Neural cell (in vitro differentiated cells): ENCODE measurements at regions not wholly inside any gene's neighbourhood (a gene's known extent, or its start where the extent isn't known, plus 50 kb on each side); places are given as distances from the start of the nearest gene placed in this dataset.

Experiments used
- H2AFZ ChIP-seq: fragments of 200-600, 300-800 bp; sonication (generic), shearing (Covaris generic); 2 replicates; pipeline ENCODE4 v1.6.0; 2014; ENCODE audit warnings: low read depth, mild to moderate bottlenecking, antibody characterized with exemption, low read length, moderate library complexity
- H3F3A ChIP-seq: fragments of 200-600 bp; shearing (Covaris generic); 2 replicates; pipeline ENCODE4 v1.6.1; 2016; ENCODE audit warnings: mild to moderate bottlenecking, moderate library complexity, mixed read lengths, antibody characterized with exemption, low read length; ENCODE audit not compliant: insufficient read depth, poor library complexity, severe bottlenecking
- H3K27ac ChIP-seq: fragments of 200-600, 300-800 bp; sonication (generic), shearing (Covaris generic); 2 replicates; pipeline ENCODE4 v1.5.1; 2014; ENCODE audit warnings: mild to moderate bottlenecking, low read length, moderate library complexity
- H3K27me3 ChIP-seq: fragments of 300-800, 200-600 bp; sonication (generic), shearing (Covaris generic); 2 replicates; pipeline ENCODE4 v1.6.0; 2014; ENCODE audit warnings: mild to moderate bottlenecking, low read depth, low read length, moderate library complexity; ENCODE audit not compliant: insufficient read depth
- H3K36me3 ChIP-seq: fragments of 300-800, 200-600 bp; sonication (generic), shearing (Covaris generic); 2 replicates; pipeline ENCODE4 v1.5.1; 2014; ENCODE audit warnings: mild to moderate bottlenecking, antibody characterized with exemption, low read length, moderate library complexity; ENCODE audit not compliant: insufficient read depth
- H3K4me2 ChIP-seq: fragments of 300-800, 200-600 bp; sonication (generic), shearing (Covaris generic); 2 replicates; pipeline ENCODE4 v1.6.0; 2014; ENCODE audit warnings: mild to moderate bottlenecking, low read length
- H3K4me3 ChIP-seq: fragments of 300-800, 200-600 bp; sonication (generic), shearing (Covaris generic); 2 replicates; pipeline ENCODE4 v1.5.1; 2014; ENCODE audit warnings: mild to moderate bottlenecking, low read length, moderate library complexity
- H3K79me2 ChIP-seq: fragments of 200-600 bp; shearing (Covaris generic); replicated peaks from 2 replicates; pipeline ENCODE4 v1.6.0; 2014; ENCODE audit warnings: mild to moderate bottlenecking, low read length, moderate library complexity; ENCODE audit not compliant: insufficient read depth
- H3K9ac ChIP-seq: fragments of 300-800, 200-600 bp; sonication (generic), shearing (Covaris generic); 2 replicates; pipeline ENCODE4 v1.6.1; 2016; ENCODE audit warnings: mild to moderate bottlenecking, low read length, mixed read lengths
- H3K9me2 ChIP-seq: fragments of 200-600 bp; shearing (Covaris generic); 2 replicates; pipeline ENCODE4 v1.6.1; 2016; ENCODE audit warnings: mild to moderate bottlenecking, low read length, mixed read lengths; ENCODE audit not compliant: insufficient read depth
- H3K9me3 ChIP-seq: fragments of 200-600, 300-800 bp; sonication (generic), shearing (Covaris generic); 2 replicates; pipeline ENCODE4 v1.6.1; 2016; ENCODE audit warnings: mild to moderate bottlenecking, mixed run types, low read length, moderate library complexity, mixed read lengths
- H4K20me1 ChIP-seq: fragments of 200-600 bp; shearing (Covaris generic); 2 replicates; pipeline ENCODE4 v1.6.1; 2016; ENCODE audit warnings: mild to moderate bottlenecking, mixed run types; ENCODE audit not compliant: insufficient read depth
- EP300 ChIP-seq: fragments of 450-650 bp; conservative IDR thresholded peaks from 2 replicates; pipeline ENCODE4 v1.6.1; 2014; ENCODE audit warnings: antibody characterized with exemption, mild to moderate bottlenecking, moderate library complexity; ENCODE audit not compliant: poor library complexity, severe bottlenecking
- EZH2 ChIP-seq: fragments of 200-600, 300-800 bp; shearing (Covaris generic), sonication (generic); IDR thresholded peaks from 2 replicates; pipeline ENCODE4 v1.6.1; 2014; ENCODE audit warnings: antibody characterized with exemption, low read length, borderline replicate concordance, mild to moderate bottlenecking; ENCODE audit not compliant: insufficient read depth, poor library complexity, severe bottlenecking
- MXI1 ChIP-seq: fragments of 450-650 bp; conservative IDR thresholded peaks from 2 replicates; pipeline ENCODE4 v1.6.1; 2014; ENCODE audit warnings: antibody characterized with exemption, mild to moderate bottlenecking; ENCODE audit not compliant: poor library complexity, severe bottlenecking
- POLR2AphosphoS5 ChIP-seq: IDR thresholded peaks from 2 replicates; pipeline ENCODE4 v1.6.1; 2012
- RAD21 ChIP-seq: fragments of 450-650 bp; conservative IDR thresholded peaks from 2 replicates; pipeline ENCODE4 v1.6.1; 2014; ENCODE audit warnings: antibody characterized with exemption, mild to moderate bottlenecking, moderate library complexity
- SMC3 ChIP-seq: fragments of 450-650 bp; conservative IDR thresholded peaks from 2 replicates; pipeline ENCODE4 v1.6.1; 2014; ENCODE audit warnings: antibody characterized with exemption, mild to moderate bottlenecking, moderate library complexity; ENCODE audit not compliant: poor library complexity
- TAF1 ChIP-seq: IDR thresholded peaks from 2 replicates; pipeline ENCODE4 v1.6.1; 2012; ENCODE audit warnings: low read depth
- TF ChIP-seq, protein P1 (sequence below): IDR thresholded peaks from 2 replicates; pipeline ENCODE4 v1.6.1; 2012; ENCODE audit warnings: borderline replicate concordance
- TF ChIP-seq, protein P2 (sequence below): fragments of 450-650 bp; IDR thresholded peaks from 2 replicates; pipeline ENCODE4 v1.5.1; 2014; ENCODE audit warnings: antibody characterized with exemption, mild to moderate bottlenecking, moderate library complexity; ENCODE audit not compliant: poor library complexity, severe bottlenecking

DNA sequence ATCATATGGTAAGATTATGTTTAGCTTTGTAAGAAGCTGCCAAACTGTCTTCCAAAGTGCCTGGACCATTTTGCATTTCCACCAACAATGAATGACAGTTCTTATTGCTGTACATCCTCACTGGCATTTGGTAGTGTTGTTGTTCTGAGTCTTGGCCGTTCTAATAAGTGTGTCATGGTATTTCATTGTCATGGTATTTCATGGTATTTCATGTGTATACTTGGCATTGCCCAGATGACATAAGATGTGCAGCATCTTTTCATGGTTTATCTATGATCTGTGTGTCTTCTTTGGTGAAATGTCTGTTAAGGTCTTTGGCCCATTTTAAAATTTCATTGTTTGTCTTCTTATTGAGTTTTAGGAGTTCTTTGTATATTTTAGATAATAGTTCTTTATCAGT, 224.4 kb downstream of the BCAS1 start:
- Histone ChIP-seq H3F3A (no peaks in the 10 kb centered on the region), H2AFZ (no peak overlapping the region), H3K9me2 (no peaks in the 10 kb centered on the region), H3K36me3 (no peaks in the 10 kb centered on the region), H3K79me2 (no peaks in the 10 kb centered on the region), H3K9ac (no peak overlapping the region), H3K27ac (no peak overlapping the region), H4K20me1 (no peaks in the 10 kb centered on the region), H3K9me3 (no peaks in the 10 kb centered on the region), H3K4me2 (no peak overlapping the region), H3K4me3 (no peak overlapping the region), H3K27me3 (no peaks in the 10 kb centered on the region)
- TF ChIP-seq POLR2AphosphoS5 (no peak), TAF1 (no peak), SMC3 (no peak), MXI1 (no peak), EP300 (no peak), RAD21 (no peak), EZH2 (no peak)
- TF ChIP-seq, protein P1, sequence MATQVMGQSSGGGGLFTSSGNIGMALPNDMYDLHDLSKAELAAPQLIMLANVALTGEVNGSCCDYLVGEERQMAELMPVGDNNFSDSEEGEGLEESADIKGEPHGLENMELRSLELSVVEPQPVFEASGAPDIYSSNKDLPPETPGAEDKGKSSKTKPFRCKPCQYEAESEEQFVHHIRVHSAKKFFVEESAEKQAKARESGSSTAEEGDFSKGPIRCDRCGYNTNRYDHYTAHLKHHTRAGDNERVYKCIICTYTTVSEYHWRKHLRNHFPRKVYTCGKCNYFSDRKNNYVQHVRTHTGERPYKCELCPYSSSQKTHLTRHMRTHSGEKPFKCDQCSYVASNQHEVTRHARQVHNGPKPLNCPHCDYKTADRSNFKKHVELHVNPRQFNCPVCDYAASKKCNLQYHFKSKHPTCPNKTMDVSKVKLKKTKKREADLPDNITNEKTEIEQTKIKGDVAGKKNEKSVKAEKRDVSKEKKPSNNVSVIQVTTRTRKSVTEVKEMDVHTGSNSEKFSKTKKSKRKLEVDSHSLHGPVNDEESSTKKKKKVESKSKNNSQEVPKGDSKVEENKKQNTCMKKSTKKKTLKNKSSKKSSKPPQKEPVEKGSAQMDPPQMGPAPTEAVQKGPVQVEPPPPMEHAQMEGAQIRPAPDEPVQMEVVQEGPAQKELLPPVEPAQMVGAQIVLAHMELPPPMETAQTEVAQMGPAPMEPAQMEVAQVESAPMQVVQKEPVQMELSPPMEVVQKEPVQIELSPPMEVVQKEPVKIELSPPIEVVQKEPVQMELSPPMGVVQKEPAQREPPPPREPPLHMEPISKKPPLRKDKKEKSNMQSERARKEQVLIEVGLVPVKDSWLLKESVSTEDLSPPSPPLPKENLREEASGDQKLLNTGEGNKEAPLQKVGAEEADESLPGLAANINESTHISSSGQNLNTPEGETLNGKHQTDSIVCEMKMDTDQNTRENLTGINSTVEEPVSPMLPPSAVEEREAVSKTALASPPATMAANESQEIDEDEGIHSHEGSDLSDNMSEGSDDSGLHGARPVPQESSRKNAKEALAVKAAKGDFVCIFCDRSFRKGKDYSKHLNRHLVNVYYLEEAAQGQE: no peak
- TF ChIP-seq, protein P2, sequence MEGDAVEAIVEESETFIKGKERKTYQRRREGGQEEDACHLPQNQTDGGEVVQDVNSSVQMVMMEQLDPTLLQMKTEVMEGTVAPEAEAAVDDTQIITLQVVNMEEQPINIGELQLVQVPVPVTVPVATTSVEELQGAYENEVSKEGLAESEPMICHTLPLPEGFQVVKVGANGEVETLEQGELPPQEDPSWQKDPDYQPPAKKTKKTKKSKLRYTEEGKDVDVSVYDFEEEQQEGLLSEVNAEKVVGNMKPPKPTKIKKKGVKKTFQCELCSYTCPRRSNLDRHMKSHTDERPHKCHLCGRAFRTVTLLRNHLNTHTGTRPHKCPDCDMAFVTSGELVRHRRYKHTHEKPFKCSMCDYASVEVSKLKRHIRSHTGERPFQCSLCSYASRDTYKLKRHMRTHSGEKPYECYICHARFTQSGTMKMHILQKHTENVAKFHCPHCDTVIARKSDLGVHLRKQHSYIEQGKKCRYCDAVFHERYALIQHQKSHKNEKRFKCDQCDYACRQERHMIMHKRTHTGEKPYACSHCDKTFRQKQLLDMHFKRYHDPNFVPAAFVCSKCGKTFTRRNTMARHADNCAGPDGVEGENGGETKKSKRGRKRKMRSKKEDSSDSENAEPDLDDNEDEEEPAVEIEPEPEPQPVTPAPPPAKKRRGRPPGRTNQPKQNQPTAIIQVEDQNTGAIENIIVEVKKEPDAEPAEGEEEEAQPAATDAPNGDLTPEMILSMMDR: no peak

DNA sequence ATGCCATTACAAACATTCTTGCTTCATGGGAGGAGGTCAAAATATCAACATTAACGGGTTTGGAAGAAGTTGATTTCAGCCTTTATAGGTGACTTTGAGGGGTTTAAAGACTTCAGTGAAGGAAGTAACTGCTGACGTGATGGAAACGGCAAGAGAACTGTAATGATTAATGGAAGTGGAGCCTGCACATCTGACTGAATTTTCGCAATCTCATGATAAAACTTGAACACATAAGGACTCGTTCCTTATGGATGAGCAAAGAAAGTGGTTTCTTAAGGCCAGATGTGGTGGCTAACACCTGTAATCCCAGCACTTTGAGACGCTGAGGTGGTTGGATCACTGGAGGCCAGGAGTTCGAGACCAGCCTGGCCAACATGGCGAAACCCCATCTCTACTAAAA, 226.1 kb downstream of the BCAS1 start:
- TF ChIP-seq, protein P1: no peak
- no peak for TF ChIP-seq MXI1
- no peak for TF ChIP-seq EP300
- no peak for TF ChIP-seq EZH2
- TF ChIP-seq TAF1: no peak
- no peak for TF ChIP-seq RAD21
- no peak for TF ChIP-seq POLR2AphosphoS5
- TF ChIP-seq, protein P2: no peak
- TF ChIP-seq SMC3: no peak
- no peak overlapping the region for H3K4me3 ChIP-seq

More for the DNA sequence above, 226.1 kb downstream of the BCAS1 start:
- Histone ChIP-seq H3F3A (no peaks in the 10 kb centered on the region), H3K27ac (no peak overlapping the region), H3K9me3 (no peaks in the 10 kb centered on the region), H3K36me3 (no peaks in the 10 kb centered on the region), H3K9ac (no peak overlapping the region), H3K9me2 (no peaks in the 10 kb centered on the region), H2AFZ (no peak overlapping the region), H3K27me3 (no peaks in the 10 kb centered on the region), H4K20me1 (no peaks in the 10 kb centered on the region), H3K4me2 (no peak overlapping the region), H3K79me2 (no peaks in the 10 kb centered on the region)
